ENCODE measurements at regions not wholly inside any gene's neighbourhood (a gene's known extent, or its start where the extent isn't known, plus 50 kb on each side); places are given as distances from the start of the nearest gene placed in this dataset.
"Not testable (repeated sequence)": the region's sequence is repeated elsewhere in the genome, so short reads cannot be mapped to it uniquely, and the experiment has no call there.

GRCh38 chr20:52064931-52065330 lies 126.6 kb downstream of the ZFP64 start:
- Mint-ChIP-seq H3K27me3 (no peaks in the 10 kb centered on the region), H3K27ac (no peak overlapping the region), H3K9me3 (no peaks in the 10 kb centered on the region), H3K4me1 (no peaks in the 10 kb centered on the region), H3K36me3 (no peaks in the 10 kb centered on the region), H3K4me3 (no peak overlapping the region)
- no peak for ATAC-seq (replicated peaks)
- DNase-seq, result no peak

GRCh38 chr20:52062452-52063209 lies 128.9 kb downstream of the ZFP64 start:
- no peaks in the 10 kb centered on the region for H3K27me3 Mint-ChIP-seq
- ATAC-seq (replicated peaks), result no peak

GRCh38 chr20:52060794-52061714 lies 130.5 kb downstream of the ZFP64 start:
- no peak overlapping the region for H3K4me3 Mint-ChIP-seq
- H3K27ac Mint-ChIP-seq, result no peak overlapping the region
- H3K9me3 Mint-ChIP-seq, result peaks cover 7 to 10% of the 10 kb centered on the region in 2 donors
- no peaks in the 10 kb centered on the region for H3K27me3 Mint-ChIP-seq
- H3K36me3 Mint-ChIP-seq, result peaks cover 6 to 10% of the 10 kb centered on the region in 2 donors
- no peak for DNase-seq
- no peak for ATAC-seq (replicated peaks)
- no peaks in the 10 kb centered on the region for H3K4me1 Mint-ChIP-seq

More at GRCh38 chr20:52062452-52063209, 128.9 kb downstream of the ZFP64 start:
- DNase-seq, result no peak
- H3K27ac Mint-ChIP-seq, result no peak overlapping the region
- H3K4me3 Mint-ChIP-seq, result no peak overlapping the region
- H3K9me3 Mint-ChIP-seq, result no peaks in the 10 kb centered on the region
- H3K4me1 Mint-ChIP-seq, result no peaks in the 10 kb centered on the region
- no peaks in the 10 kb centered on the region for H3K36me3 Mint-ChIP-seq

- peaks cover 9 to 15% of the 10 kb centered on the region in 2 donors for H3K36me3 Mint-ChIP-seq
- not testable (repeated sequence) for ATAC-seq (replicated peaks); H3K4me1 Mint-ChIP-seq; DNase-seq; H3K27ac Mint-ChIP-seq; H3K27me3 Mint-ChIP-seq; H3K4me3 Mint-ChIP-seq
- peaks cover 8 to 14% of the 10 kb centered on the region in 2 donors for H3K9me3 Mint-ChIP-seq
Measured at GRCh38 chr20:52057133-52057532, 134.4 kb downstream of the ZFP64 start.

GRCh38 chr20:52056203-52057062 lies 135.1 kb downstream of the ZFP64 start:
- H3K9me3 Mint-ChIP-seq, result peaks cover 8 to 14% of the 10 kb centered on the region in 2 donors
- DNase-seq (no peak), ATAC-seq (replicated peaks) (no peak)
- H3K4me3 Mint-ChIP-seq, result no peak overlapping the region
- H3K36me3 Mint-ChIP-seq, result peaks cover 9 to 15% of the 10 kb centered on the region in 2 donors
- no peaks in the 10 kb centered on the region for H3K27me3 Mint-ChIP-seq
- no peaks in the 10 kb centered on the region for H3K4me1 Mint-ChIP-seq
- H3K27ac Mint-ChIP-seq, result no peak overlapping the region

GRCh38 chr20:52054123-52054522 lies 137.5 kb downstream of the ZFP64 start:
- Mint-ChIP-seq H3K9me3 (peaks cover 8 to 14% of the 10 kb centered on the region in 2 donors), H3K36me3 (peaks cover 9 to 15% of the 10 kb centered on the region in 2 donors), H3K27ac (no peak overlapping the region), H3K4me1 (no peaks in the 10 kb centered on the region), H3K4me3 (no peak overlapping the region), H3K27me3 (peaks cover 0 to 15% of the 10 kb centered on the region in 2 donors)
- DNase-seq (no peak), ATAC-seq (replicated peaks) (no peak)

- no peak for DNase-seq
- peak in 1 of 2 donors; percentile 17 for ATAC-seq (replicated peaks)
- Mint-ChIP-seq H3K27ac (no peak overlapping the region), H3K36me3 (no peaks in the 10 kb centered on the region), H3K4me3 (no peak overlapping the region), H3K27me3 (peaks cover 0 to 17% of the 10 kb centered on the region in 2 donors), H3K9me3 (no peaks in the 10 kb centered on the region), H3K4me1 (peaks cover 4 to 15% of the 10 kb centered on the region in 2 donors)
Measured at GRCh38 chr20:52049001-52049731, 142.4 kb downstream of the ZFP64 start.

- Mint-ChIP-seq H3K36me3 (no peaks in the 10 kb centered on the region), H3K27ac (no peak overlapping the region), H3K27me3 (peaks cover 0 to 17% of the 10 kb centered on the region in 2 donors), H3K4me1 (peaks cover 4 to 15% of the 10 kb centered on the region in 2 donors), H3K9me3 (no peaks in the 10 kb centered on the region), H3K4me3 (peak overlapping the region in 1 of 2 donors; percentile 16)
- peak; percentile 83 to 85 for ATAC-seq (replicated peaks)
- peak; percentile 31 for DNase-seq
Measured at GRCh38 chr20:52047811-52048764, 143.5 kb downstream of the ZFP64 start.

GRCh38 chr20:52041966-52042365 lies 149.6 kb downstream of the ZFP64 start:
- no peaks in the 10 kb centered on the region for H3K27me3 Mint-ChIP-seq
- H3K36me3 Mint-ChIP-seq, result no peaks in the 10 kb centered on the region
- H3K9me3 Mint-ChIP-seq, result no peaks in the 10 kb centered on the region
- DNase-seq (no peak), ATAC-seq (replicated peaks) (no peak)
- no peak overlapping the region for H3K4me3 Mint-ChIP-seq
- H3K4me1 Mint-ChIP-seq, result no peaks in the 10 kb centered on the region
- H3K27ac Mint-ChIP-seq, result no peak overlapping the region

- ATAC-seq (replicated peaks), result no peak
- Mint-ChIP-seq H3K27ac (no peak overlapping the region), H3K9me3 (no peaks in the 10 kb centered on the region)
Measured at GRCh38 chr20:52039790-52040189, 151.8 kb downstream of the ZFP64 start.

GRCh38 chr20:52038632-52039031 lies 152.9 kb downstream of the ZFP64 start:
- not testable (repeated sequence) for H3K4me1 Mint-ChIP-seq; H3K4me3 Mint-ChIP-seq; DNase-seq; H3K36me3 Mint-ChIP-seq; H3K9me3 Mint-ChIP-seq; H3K27me3 Mint-ChIP-seq; H3K27ac Mint-ChIP-seq; ATAC-seq (replicated peaks)

More at GRCh38 chr20:52039790-52040189, 151.8 kb downstream of the ZFP64 start:
- Mint-ChIP-seq H3K27me3 (peaks cover 0 to 3% of the 10 kb centered on the region in 2 donors), H3K4me1 (no peaks in the 10 kb centered on the region), H3K4me3 (no peak overlapping the region), H3K36me3 (no peaks in the 10 kb centered on the region)
- DNase-seq, result no peak

- H3K4me1 Mint-ChIP-seq, result no peaks in the 10 kb centered on the region
- peaks cover 0 to 3% of the 10 kb centered on the region in 2 donors for H3K27me3 Mint-ChIP-seq
- no peaks in the 10 kb centered on the region for H3K9me3 Mint-ChIP-seq
- H3K4me3 Mint-ChIP-seq, result no peak overlapping the region
- H3K27ac Mint-ChIP-seq, result no peak overlapping the region
- DNase-seq, result no peak
- ATAC-seq (replicated peaks), result no peak
- no peaks in the 10 kb centered on the region for H3K36me3 Mint-ChIP-seq
Measured at GRCh38 chr20:52037370-52037769, 154.2 kb downstream of the ZFP64 start.

Data from stimulated activated naive B cell treated with anti-CD40 and anti-IgM and Interleukin-4, amounts not matched to agents 10 μg/mL and 1 μg/mL and 100 μg/mL, for 72 hours (primary cell).